ENCODE measurements at regions not wholly inside any gene's neighbourhood (a gene's known extent, or its start where the extent isn't known, plus 50 kb on each side); places are given as distances from the start of the nearest gene placed in this dataset.

- TF ChIP-seq CTCF (IDR thresholded peaks at IDR 0.05) (no peak), EP300 (IDR thresholded peaks at IDR 0.05) (no peak)
Observed at GRCh38 chr20:10954137-10954840, 280.5 kb upstream of the JAG1 start.

All from sigmoid colon (tissue), 4 donors.